ENCODE measurements at regions not wholly inside any gene's neighbourhood (a gene's known extent, or its start where the extent isn't known, plus 50 kb on each side); places are given as distances from the start of the nearest gene placed in this dataset.

- Mint-ChIP-seq H3K36me3 (ENCODE audit: insufficient read depth) (peaks cover 4% of the 10 kb centered on the region), H3K9me3 (ENCODE audit: low read depth) (peaks cover 22% of the 10 kb centered on the region), H3K4me1 (ENCODE audit: low read depth) (peaks cover 19% of the 10 kb centered on the region), H3K4me3 (ENCODE audit: low read depth) (no peak overlapping the region), H3K27ac (no peak overlapping the region), H3K27me3 (peaks cover 3% of the 10 kb centered on the region)
- no peak for DNase-seq (ENCODE audit: low spot score, unreplicated experiment)
- TF ChIP-seq, protein P1, sequence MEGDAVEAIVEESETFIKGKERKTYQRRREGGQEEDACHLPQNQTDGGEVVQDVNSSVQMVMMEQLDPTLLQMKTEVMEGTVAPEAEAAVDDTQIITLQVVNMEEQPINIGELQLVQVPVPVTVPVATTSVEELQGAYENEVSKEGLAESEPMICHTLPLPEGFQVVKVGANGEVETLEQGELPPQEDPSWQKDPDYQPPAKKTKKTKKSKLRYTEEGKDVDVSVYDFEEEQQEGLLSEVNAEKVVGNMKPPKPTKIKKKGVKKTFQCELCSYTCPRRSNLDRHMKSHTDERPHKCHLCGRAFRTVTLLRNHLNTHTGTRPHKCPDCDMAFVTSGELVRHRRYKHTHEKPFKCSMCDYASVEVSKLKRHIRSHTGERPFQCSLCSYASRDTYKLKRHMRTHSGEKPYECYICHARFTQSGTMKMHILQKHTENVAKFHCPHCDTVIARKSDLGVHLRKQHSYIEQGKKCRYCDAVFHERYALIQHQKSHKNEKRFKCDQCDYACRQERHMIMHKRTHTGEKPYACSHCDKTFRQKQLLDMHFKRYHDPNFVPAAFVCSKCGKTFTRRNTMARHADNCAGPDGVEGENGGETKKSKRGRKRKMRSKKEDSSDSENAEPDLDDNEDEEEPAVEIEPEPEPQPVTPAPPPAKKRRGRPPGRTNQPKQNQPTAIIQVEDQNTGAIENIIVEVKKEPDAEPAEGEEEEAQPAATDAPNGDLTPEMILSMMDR (IDR thresholded peaks at IDR 0.05; ENCODE audit: unreplicated experiment) = no peak
These were observed 196.1 kb upstream of the ZEB2 start for GRCh38 chr2:144715992-144716391.

DNA sequence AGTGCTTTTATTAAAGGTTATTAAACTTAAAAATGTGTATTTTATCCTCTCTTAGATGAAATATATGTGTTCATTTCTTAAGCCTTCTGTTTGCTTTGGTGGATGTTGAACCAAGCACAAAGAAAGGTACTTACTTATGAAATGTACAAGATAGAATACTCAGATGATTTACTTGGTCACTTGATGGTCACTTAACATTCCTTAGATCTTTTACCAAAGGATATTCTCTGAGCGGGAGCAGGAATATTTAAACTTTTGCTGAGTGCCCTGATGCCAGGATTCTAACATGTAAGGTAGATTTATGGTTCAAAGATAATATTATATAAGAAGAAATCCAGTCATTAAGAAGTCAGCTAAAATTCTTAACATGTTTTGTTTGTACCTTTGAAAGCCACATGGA, 193.5 kb upstream of the ZEB2 start:
- Mint-ChIP-seq H3K27ac (no peak overlapping the region), H3K27me3 (peaks cover 6% of the 10 kb centered on the region), H3K4me3 (ENCODE audit: low read depth) (no peak overlapping the region), H3K4me1 (ENCODE audit: low read depth) (peaks cover 19% of the 10 kb centered on the region), H3K9me3 (ENCODE audit: low read depth) (peaks cover 18% of the 10 kb centered on the region), H3K36me3 (ENCODE audit: insufficient read depth) (peaks cover 4% of the 10 kb centered on the region)
- no peak for DNase-seq (ENCODE audit: low spot score, unreplicated experiment)
- TF ChIP-seq, protein P1 (IDR thresholded peaks at IDR 0.05; ENCODE audit: unreplicated experiment) = no peak

DNA sequence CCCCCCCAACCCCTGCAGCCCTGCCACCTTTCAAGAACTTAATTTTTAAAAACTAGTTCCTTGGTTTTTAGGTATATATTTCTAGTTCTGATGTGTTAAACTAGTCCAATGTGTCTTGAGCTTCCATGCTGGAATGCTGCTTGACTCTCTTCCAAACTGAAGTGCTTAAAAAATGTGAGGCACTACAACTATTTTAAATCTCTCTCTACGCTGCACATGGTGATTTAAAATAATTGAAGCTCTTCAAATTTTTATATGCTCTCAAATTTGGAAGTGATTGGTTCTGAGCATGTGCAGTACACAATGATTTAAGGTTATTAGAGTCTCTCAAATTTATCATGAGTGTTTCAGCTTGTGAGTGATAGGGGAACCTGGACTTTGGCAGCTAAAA, 192.6 kb upstream of the ZEB2 start:
- H3K4me1 Mint-ChIP-seq (ENCODE audit: low read depth) = peaks cover 19% of the 10 kb centered on the region
- H3K36me3 Mint-ChIP-seq (ENCODE audit: insufficient read depth) = no peaks in the 10 kb centered on the region
- no peak overlapping the region for H3K4me3 Mint-ChIP-seq (ENCODE audit: low read depth)
- peak overlapping the region; percentile 66 for H3K27ac Mint-ChIP-seq
- DNase-seq (ENCODE audit: low spot score, unreplicated experiment) = no peak
- H3K27me3 Mint-ChIP-seq = peaks cover 6% of the 10 kb centered on the region
- H3K9me3 Mint-ChIP-seq (ENCODE audit: low read depth) = peaks cover 9% of the 10 kb centered on the region
- TF ChIP-seq, protein P1 (IDR thresholded peaks at IDR 0.05; ENCODE audit: unreplicated experiment) = no peak

DNA sequence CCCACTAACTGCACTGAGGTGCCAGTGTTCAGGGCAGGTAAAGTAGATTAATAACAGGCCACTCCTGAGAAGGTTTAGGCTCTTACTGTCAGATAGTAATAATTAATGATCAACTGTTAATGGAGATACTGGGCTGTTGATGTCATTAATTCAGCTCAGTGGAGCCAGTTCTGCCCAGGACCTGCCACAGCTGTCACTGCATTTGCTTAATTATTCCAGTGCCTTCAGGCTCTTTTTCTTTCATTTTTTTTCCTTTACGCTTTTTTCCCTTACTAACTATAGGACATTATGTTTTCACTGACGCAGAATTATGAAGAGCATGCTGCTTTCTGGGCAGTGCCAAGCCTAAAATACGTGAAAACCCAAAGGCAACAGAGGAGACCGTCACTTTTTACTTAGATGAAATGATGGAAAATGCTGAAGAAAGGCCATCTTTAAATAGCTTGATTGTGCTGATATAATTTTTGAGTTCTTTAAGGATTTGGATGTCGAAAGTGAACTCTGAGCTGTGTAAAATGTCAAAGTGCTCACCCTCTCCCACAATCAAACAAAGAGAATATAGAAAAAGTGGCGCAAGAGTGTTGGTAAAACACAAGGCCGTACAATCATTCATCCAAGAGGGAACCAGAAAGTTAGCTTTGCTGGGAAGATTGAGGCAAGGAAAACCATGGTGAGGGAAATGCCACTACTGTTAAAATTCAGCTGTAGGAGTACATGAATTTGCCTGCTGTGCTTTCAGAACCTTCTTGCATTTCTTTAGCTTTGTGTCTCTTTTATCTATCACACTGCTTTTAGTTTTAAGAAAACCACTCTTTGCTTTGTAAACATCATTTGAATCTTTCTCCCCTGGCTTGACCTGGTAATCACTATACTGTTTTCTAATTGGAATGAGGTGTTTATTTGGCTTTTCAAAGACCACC, 192.0 kb upstream of the ZEB2 start:
- no peaks in the 10 kb centered on the region for H3K36me3 Mint-ChIP-seq (ENCODE audit: insufficient read depth)
- H3K4me1 Mint-ChIP-seq (ENCODE audit: low read depth) = peaks cover 19% of the 10 kb centered on the region
- DNase-seq (ENCODE audit: low spot score, unreplicated experiment) = no peak
- peaks cover 5% of the 10 kb centered on the region for H3K9me3 Mint-ChIP-seq (ENCODE audit: low read depth)
- H3K27me3 Mint-ChIP-seq = peaks cover 6% of the 10 kb centered on the region
- TF ChIP-seq, protein P1 (IDR thresholded peaks at IDR 0.05; ENCODE audit: unreplicated experiment) = no peak
- H3K4me3 Mint-ChIP-seq (ENCODE audit: low read depth) = peak overlapping the region; percentile 4
- H3K27ac Mint-ChIP-seq = peak overlapping the region; percentile 66

GRCh38 chr2:144711084-144711483, 191.2 kb upstream of the ZEB2 start:
- no peak overlapping the region for H3K27ac Mint-ChIP-seq
- H3K36me3 Mint-ChIP-seq (ENCODE audit: insufficient read depth) = no peaks in the 10 kb centered on the region
- no peak for DNase-seq (ENCODE audit: low spot score, unreplicated experiment)
- H3K4me3 Mint-ChIP-seq (ENCODE audit: low read depth) = no peak overlapping the region
- TF ChIP-seq, protein P1 (IDR thresholded peaks at IDR 0.05; ENCODE audit: unreplicated experiment) = no peak
- H3K4me1 Mint-ChIP-seq (ENCODE audit: low read depth) = peaks cover 19% of the 10 kb centered on the region
- peaks cover 4% of the 10 kb centered on the region for H3K9me3 Mint-ChIP-seq (ENCODE audit: low read depth)
- peaks cover 6% of the 10 kb centered on the region for H3K27me3 Mint-ChIP-seq

All from progenitor cell of endocrine pancreas (in vitro differentiated cells).